H9 (cell line): ENCODE measurements at regions not wholly inside any gene's neighbourhood (a gene's known extent, or its start where the extent isn't known, plus 50 kb on each side); places are given as distances from the start of the nearest gene placed in this dataset.

ENCODE experiments used
- DNase-seq: peaks from one replicate; pipeline ENCODE4 v3.0.0-alpha.2; 2017
- H2AFZ ChIP-seq: one replicate; pipeline ENCODE4 v1.6.1; 2013; ENCODE audit warnings: mild to moderate bottlenecking, low read length, control low read depth, moderate library complexity
- H2AK5ac ChIP-seq: 2 replicates; pipeline ENCODE4 v1.6.1; 2013; ENCODE audit warnings: low read length, control low read depth, mixed read lengths; ENCODE audit not compliant: insufficient read length
- H2BK120ac ChIP-seq: one replicate; pipeline ENCODE4 v1.6.1; 2013; ENCODE audit warnings: low read depth, mild to moderate bottlenecking, low read length, control low read depth, inconsistent platforms; ENCODE audit not compliant: poor library complexity, severe bottlenecking
- H2BK12ac ChIP-seq: 2 replicates; pipeline ENCODE4 v1.6.1; 2013; ENCODE audit warnings: low read length, control low read depth, mixed read lengths, low read depth; ENCODE audit not compliant: insufficient read length
- H2BK15ac ChIP-seq: 2 replicates; pipeline ENCODE4 v1.6.1; 2013; ENCODE audit warnings: low read depth, low read length, control low read depth
- H2BK20ac ChIP-seq: one replicate; pipeline ENCODE4 v1.6.1; 2013; ENCODE audit warnings: low read depth, mild to moderate bottlenecking, low read length, control low read depth, inconsistent platforms; ENCODE audit not compliant: poor library complexity, severe bottlenecking
- H2BK5ac ChIP-seq: 2 replicates; pipeline ENCODE4 v1.6.1; 2013; ENCODE audit warnings: low read length, control low read depth, mixed read lengths; ENCODE audit not compliant: insufficient read length
- H3K14ac ChIP-seq: 2 replicates; pipeline ENCODE4 v1.6.1; 2013; ENCODE audit warnings: low read length, control low read depth; ENCODE audit not compliant: insufficient read depth
- H3K18ac ChIP-seq: 2 replicates; pipeline ENCODE4 v1.6.1; 2013; ENCODE audit warnings: low read depth, mild to moderate bottlenecking, mixed read lengths, low read length, control low read depth; ENCODE audit not compliant: insufficient read length
- H3K23ac ChIP-seq: 2 replicates; pipeline ENCODE4 v1.6.1; 2013; ENCODE audit warnings: low read length, control low read depth, mixed read lengths, low read depth; ENCODE audit not compliant: insufficient read length
- H3K23me2 ChIP-seq: 2 replicates; pipeline ENCODE4 v1.6.1; 2013; ENCODE audit warnings: low read depth, mild to moderate bottlenecking, mixed read lengths, low read length, control low read depth; ENCODE audit not compliant: insufficient read length, poor library complexity, severe bottlenecking
- H3K27ac ChIP-seq: 2 replicates; pipeline ENCODE4 v1.5.1; 2013; ENCODE audit warnings: low read length, control low read depth, mixed read lengths, low read depth; ENCODE audit not compliant: insufficient read length
- H3K27me3 ChIP-seq: 2 replicates; pipeline ENCODE4 v1.6.1; 2013; ENCODE audit warnings: low read length, control low read depth, inconsistent platforms; ENCODE audit not compliant: insufficient read depth
- H3K4ac ChIP-seq: 2 replicates; pipeline ENCODE4 v1.6.1; 2013; ENCODE audit warnings: low read depth, mild to moderate bottlenecking, control low read depth, inconsistent platforms, low read length, moderate library complexity
- H3K4me1 ChIP-seq: 2 replicates; pipeline ENCODE4 v1.6.1; 2013; ENCODE audit warnings: low read length, control low read depth, inconsistent platforms; ENCODE audit not compliant: insufficient read depth
- H3K4me2 ChIP-seq: 2 replicates; pipeline ENCODE4 v1.6.1; 2013; ENCODE audit warnings: low read length, control low read depth, mixed read lengths; ENCODE audit not compliant: insufficient read length, insufficient read depth
- H3K56ac ChIP-seq: 2 replicates; pipeline ENCODE4 v1.6.1; 2013; ENCODE audit warnings: low read depth, mild to moderate bottlenecking, mixed read lengths, low read length, control low read depth; ENCODE audit not compliant: insufficient read length
- H3K79me1 ChIP-seq: 2 replicates; pipeline ENCODE4 v1.6.1; 2013; ENCODE audit warnings: low read depth, mild to moderate bottlenecking, moderate library complexity, low read length, control low read depth, inconsistent platforms; ENCODE audit not compliant: insufficient read depth, poor library complexity, severe bottlenecking
- H3K79me2 ChIP-seq: 2 replicates; pipeline ENCODE4 v1.6.1; 2013; ENCODE audit warnings: low read length, control low read depth, inconsistent platforms; ENCODE audit not compliant: insufficient read depth
- H3K9ac ChIP-seq: 2 replicates; pipeline ENCODE4 v1.6.1; 2013; ENCODE audit warnings: low read length, control low read depth, mixed read lengths; ENCODE audit not compliant: insufficient read length; ENCODE audit errors: extremely low read depth
- H3K9me3 ChIP-seq: one replicate; pipeline ENCODE4 v1.6.1; 2013; ENCODE audit warnings: low read depth, low read length, inconsistent platforms; ENCODE audit not compliant: control insufficient read depth
- H3T11ph ChIP-seq: one replicate; pipeline ENCODE4 v1.6.1; 2013; ENCODE audit warnings: mild to moderate bottlenecking, low read length, control low read depth, inconsistent platforms
- H4K20me1 ChIP-seq: one replicate; pipeline ENCODE4 v1.6.1; 2013; ENCODE audit not compliant: control insufficient read depth, insufficient read length, insufficient read depth
- H4K5ac ChIP-seq: 2 replicates; pipeline ENCODE4 v1.6.1; 2013; ENCODE audit warnings: low read depth, mild to moderate bottlenecking, mixed read lengths, low read length, control low read depth; ENCODE audit not compliant: insufficient read length
- H4K8ac ChIP-seq: replicated peaks from 2 replicates; pipeline ENCODE4 v1.6.1; 2013; ENCODE audit warnings: low read length, control low read depth, mixed read lengths, low read depth; ENCODE audit not compliant: insufficient read length
- H4K91ac ChIP-seq: 2 replicates; pipeline ENCODE4 v1.6.1; 2013; ENCODE audit warnings: low read depth, mild to moderate bottlenecking, moderate library complexity, mixed read lengths, low read length, control low read depth; ENCODE audit not compliant: insufficient read length
- H3K27ac Mint-ChIP-seq, 3 experiments: 2 replicates in 2 of 3; 3 replicates in 1 of 3; pipeline ENCODE4 v1.8.0; 2020 to 2021; ENCODE audit warnings: mixed read lengths in 3 of 3, mild to moderate bottlenecking in 1 of 3, moderate library complexity in 1 of 3
- H3K27me3 Mint-ChIP-seq: 2 replicates; pipeline ENCODE4 v1.8.0; 2021; ENCODE audit warnings: low read depth, mild to moderate bottlenecking, moderate library complexity, mixed read lengths
- H3K36me3 Mint-ChIP-seq, 3 experiments: 2 replicates in 2 of 3; 3 replicates in 1 of 3; pipeline ENCODE4 v1.8.0; 2020 to 2021; ENCODE audit warnings: low read depth in 3 of 3, mixed read lengths in 3 of 3; ENCODE audit not compliant: insufficient read depth in 1 of 3
- H3K4me1 Mint-ChIP-seq, 2 experiments: 2 replicates each; pipeline ENCODE4 v1.8.0; 2020; ENCODE audit warnings: mixed read lengths in 2 of 2
- H3K4me3 Mint-ChIP-seq, 2 experiments: 2 replicates in 1 of 2; 3 replicates in 1 of 2; pipeline ENCODE4 v1.8.0; 2020 to 2021; ENCODE audit warnings: mild to moderate bottlenecking in 2 of 2, mixed read lengths in 2 of 2, moderate library complexity in 1 of 2
- H3K9me3 Mint-ChIP-seq, 2 experiments: 2 replicates in 1 of 2; 3 replicates in 1 of 2; pipeline ENCODE4 v1.8.0; 2020; ENCODE audit warnings: mild to moderate bottlenecking in 2 of 2, mixed read lengths in 2 of 2, moderate library complexity in 1 of 2
- CTCF ChIP-seq: fragments of 200-600 bp; sonication (generic); conservative IDR thresholded peaks from 3 replicates; pipeline ENCODE4 v1.8.0; 2021; ENCODE audit warnings: antibody characterized with exemption, mild to moderate bottlenecking
- WGBS: extraction: QIAGEN DNeasy Blood & Tissue Kit; methylation state at CpG from one replicate; pipeline ENCODE4 v1.1.7; 2013; ENCODE audit warnings: missing lambda C conversion rate, low lambda C conversion rate, mixed read lengths; ENCODE audit not compliant: insufficient read length; ENCODE audit errors: extremely low coverage; 5-methylcytosine and 5-hydroxymethylcytosine counted together

GRCh38 chr11:32315121-32315520, 120.2 kb downstream of the WT1 start:
- H2AK5ac ChIP-seq, result no peak overlapping the region
- no peaks in the 10 kb centered on the region for H3K27me3 ChIP-seq
- H2AFZ ChIP-seq, result no peak overlapping the region
- DNase-seq, result no peak
- no peaks in the 10 kb centered on the region for H3K23me2 ChIP-seq
- H4K91ac ChIP-seq, result no peak overlapping the region
- no peak overlapping the region for H3K27ac ChIP-seq
- no peak overlapping the region for H2BK15ac ChIP-seq
- no peak overlapping the region for H2BK120ac ChIP-seq
- no peak overlapping the region for H3K9ac ChIP-seq
- no peaks in the 10 kb centered on the region for H3K9me3 ChIP-seq
- Mint-ChIP-seq H3K27ac (peak overlapping the region in 1 of 3 experiments; percentile 59; a peak in 1 of 7 replicates), H3K4me1 (peaks cover 15 to 22% of the 10 kb centered on the region in 2 experiments), H3K4me3 (no peak overlapping the region), H3K36me3 (no peaks in the 10 kb centered on the region), H3K9me3 (no peaks in the 10 kb centered on the region), H3K27me3 (peaks cover 12% of the 10 kb centered on the region)
- no peak overlapping the region for H3K4ac ChIP-seq
- H3K4me2 ChIP-seq, result no peak overlapping the region
- TF ChIP-seq CTCF, result no peak
- H4K8ac ChIP-seq, result no peak overlapping the region
- no peak overlapping the region for H3T11ph ChIP-seq
- no peak overlapping the region for H3K14ac ChIP-seq
- no peak overlapping the region for H2BK20ac ChIP-seq
- no peak overlapping the region for H3K18ac ChIP-seq
- H4K5ac ChIP-seq, result no peak overlapping the region
- H3K56ac ChIP-seq, result no peak overlapping the region
- 0 out of 2 replicates have a peak, but pooled peaks cover 2% of the 10 kb centered on the region for H3K4me1 ChIP-seq
- H4K20me1 ChIP-seq, result no peaks in the 10 kb centered on the region
- no CpG with 5 or more reads among the region's 4 CpGs for WGBS
- no peaks in the 10 kb centered on the region for H3K79me2 ChIP-seq
- H2BK12ac ChIP-seq, result no peak overlapping the region
- H3K23ac ChIP-seq, result no peak overlapping the region
- no peak overlapping the region for H2BK5ac ChIP-seq
- H3K79me1 ChIP-seq, result no peaks in the 10 kb centered on the region
